ENCODE measurements at regions not wholly inside any gene's neighbourhood (a gene's known extent, or its start where the extent isn't known, plus 50 kb on each side); places are given as distances from the start of the nearest gene placed in this dataset.

DNA sequence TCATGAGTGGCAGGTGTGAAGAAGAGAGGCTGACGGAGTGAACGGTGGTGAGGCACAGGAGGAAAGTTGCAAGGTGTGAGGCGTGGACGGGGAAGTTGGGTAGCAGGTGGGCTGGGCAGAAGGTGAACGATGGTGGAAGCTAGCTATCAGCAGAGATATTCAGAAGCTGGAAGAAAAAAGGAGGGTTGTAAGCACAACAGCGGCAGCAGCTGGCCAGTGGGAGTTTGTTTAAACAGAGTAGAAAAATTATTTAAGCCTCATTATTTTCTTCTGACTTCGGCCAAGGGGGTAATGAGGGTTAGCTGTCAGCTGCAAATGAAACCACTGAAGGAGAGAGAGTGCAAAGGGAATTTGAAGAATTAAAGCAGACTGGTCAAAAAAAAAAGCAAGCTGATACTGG, 62.1 kb upstream of the PRKAR2B start:
- no peak for TF ChIP-seq CTCF (IDR thresholded peaks at IDR 0.05)
- TF ChIP-seq POLR2A (IDR thresholded peaks at IDR 0.05) = no peak

All from testis (tissue), 2 donors.